ENCODE measurements at regions not wholly inside any gene's neighbourhood (a gene's known extent, or its start where the extent isn't known, plus 50 kb on each side); places are given as distances from the start of the nearest gene placed in this dataset.

- DNase-seq (peak; percentile 5), ATAC-seq (no peak)
- Histone ChIP-seq H2AFZ (ENCODE audit: low read length) (no peak overlapping the region), H3K79me2 (ENCODE audit: low read length) (no peaks in the 10 kb centered on the region), H4K20me1 (ENCODE audit: low read length) (no peaks in the 10 kb centered on the region), H3K4me2 (ENCODE audit: low read length) (no peak overlapping the region), H3K9me2 (replicated peaks; ENCODE audit: low read length) (no peaks in the 10 kb centered on the region), H3K27me3 (ENCODE audit: low read length) (no peaks in the 10 kb centered on the region), H3K36me3 (ENCODE audit: low read depth, low read length) (no peaks in the 10 kb centered on the region), H3K4me1 (ENCODE audit: insufficient read depth, low read length) (no peaks in the 10 kb centered on the region), H3K27ac (ENCODE audit: low read length) (no peak overlapping the region), H3K4me3 (ENCODE audit: low read length) (no peak overlapping the region), H3K9ac (ENCODE audit: low read length) (no peak overlapping the region), H3F3A (ENCODE audit: low read length, unreplicated experiment) (no peaks in the 10 kb centered on the region), H3K9me3 (ENCODE audit: low read length) (no peaks in the 10 kb centered on the region)
- CTCF ChIA-PET = interaction anchor here (0.6 to 0.7 kb wide), 2 partner anchors 168 to 1186 kb away, joined by 3 to 9 read pairs; no protein-coding TSS in a partner anchor
- BruUV-seq (replicated peaks) = no TSS peak
- TF ChIP-seq, protein P1, sequence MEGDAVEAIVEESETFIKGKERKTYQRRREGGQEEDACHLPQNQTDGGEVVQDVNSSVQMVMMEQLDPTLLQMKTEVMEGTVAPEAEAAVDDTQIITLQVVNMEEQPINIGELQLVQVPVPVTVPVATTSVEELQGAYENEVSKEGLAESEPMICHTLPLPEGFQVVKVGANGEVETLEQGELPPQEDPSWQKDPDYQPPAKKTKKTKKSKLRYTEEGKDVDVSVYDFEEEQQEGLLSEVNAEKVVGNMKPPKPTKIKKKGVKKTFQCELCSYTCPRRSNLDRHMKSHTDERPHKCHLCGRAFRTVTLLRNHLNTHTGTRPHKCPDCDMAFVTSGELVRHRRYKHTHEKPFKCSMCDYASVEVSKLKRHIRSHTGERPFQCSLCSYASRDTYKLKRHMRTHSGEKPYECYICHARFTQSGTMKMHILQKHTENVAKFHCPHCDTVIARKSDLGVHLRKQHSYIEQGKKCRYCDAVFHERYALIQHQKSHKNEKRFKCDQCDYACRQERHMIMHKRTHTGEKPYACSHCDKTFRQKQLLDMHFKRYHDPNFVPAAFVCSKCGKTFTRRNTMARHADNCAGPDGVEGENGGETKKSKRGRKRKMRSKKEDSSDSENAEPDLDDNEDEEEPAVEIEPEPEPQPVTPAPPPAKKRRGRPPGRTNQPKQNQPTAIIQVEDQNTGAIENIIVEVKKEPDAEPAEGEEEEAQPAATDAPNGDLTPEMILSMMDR (conservative IDR thresholded peaks at IDR 0.05; ENCODE audit: low read depth, low read length) = peak; percentile 41; the same call in 1 of the 2 replicates
- TF ChIP-seq EZH2phosphoT487 (IDR thresholded peaks at IDR 0.05; ENCODE audit: borderline replicate concordance, low read length) (no peak), EZH2 (IDR thresholded peaks at IDR 0.05; ENCODE audit: low read length, unreplicated experiment) (no peak)
- intact Hi-C loops (cut with micrococcal nuclease) = no loop called here
- POLR2A ChIA-PET (ENCODE audit: unreplicated experiment) = no interaction called here
These were observed 687.2 kb upstream of the KLHL1 start for GRCh38 chr13:70795484-70795883.

- ChIA-PET POLR2A (ENCODE audit: unreplicated experiment) (no interaction called here), CTCF (interaction anchor here (0.7 kb wide), 1 partner anchor 172 kb away, joined by 3 read pairs; no protein-coding TSS in a partner anchor)
- no peak for ATAC-seq
- Histone ChIP-seq H3K4me2 (ENCODE audit: low read length) (no peak overlapping the region), H3K36me3 (ENCODE audit: low read depth, low read length) (no peaks in the 10 kb centered on the region), H3K9ac (ENCODE audit: low read length) (no peak overlapping the region), H2AFZ (ENCODE audit: low read length) (no peak overlapping the region), H3K79me2 (ENCODE audit: low read length) (no peaks in the 10 kb centered on the region), H3K4me1 (ENCODE audit: insufficient read depth, low read length) (no peaks in the 10 kb centered on the region), H3K27me3 (ENCODE audit: low read length) (no peaks in the 10 kb centered on the region), H3F3A (ENCODE audit: low read length, unreplicated experiment) (no peaks in the 10 kb centered on the region), H4K20me1 (ENCODE audit: low read length) (no peaks in the 10 kb centered on the region), H3K4me3 (ENCODE audit: low read length) (no peak overlapping the region), H3K9me3 (ENCODE audit: low read length) (no peaks in the 10 kb centered on the region), H3K27ac (ENCODE audit: low read length) (no peak overlapping the region), H3K9me2 (replicated peaks; ENCODE audit: low read length) (no peaks in the 10 kb centered on the region)
- TF ChIP-seq EZH2 (IDR thresholded peaks at IDR 0.05; ENCODE audit: low read length, unreplicated experiment) = no peak
- no peak for TF ChIP-seq EZH2phosphoT487 (IDR thresholded peaks at IDR 0.05; ENCODE audit: borderline replicate concordance, low read length)
- TF ChIP-seq, protein P1 (conservative IDR thresholded peaks at IDR 0.05; ENCODE audit: low read depth, low read length) = 0 out of 2 replicates have a peak, but pooled peaks have one; percentile 20
- BruUV-seq (replicated peaks) = no TSS peak
- intact Hi-C loops (cut with micrococcal nuclease) = loop anchor here (5.0 kb wide), 1 partner anchor 170 kb away; no protein-coding TSS in a partner anchor
- DNase-seq = peak; percentile 8
These were observed 683.9 kb upstream of the KLHL1 start for GRCh38 chr13:70792121-70792520.

- Histone ChIP-seq H3K27ac (ENCODE audit: low read length) (no peak overlapping the region), H3K4me3 (ENCODE audit: low read length) (no peak overlapping the region), H4K20me1 (ENCODE audit: low read length) (no peaks in the 10 kb centered on the region), H2AFZ (ENCODE audit: low read length) (no peak overlapping the region), H3K4me2 (ENCODE audit: low read length) (no peak overlapping the region), H3K9me2 (replicated peaks; ENCODE audit: low read length) (no peaks in the 10 kb centered on the region), H3K79me2 (ENCODE audit: low read length) (no peaks in the 10 kb centered on the region), H3K9ac (ENCODE audit: low read length) (no peak overlapping the region), H3K9me3 (ENCODE audit: low read length) (no peaks in the 10 kb centered on the region), H3K36me3 (ENCODE audit: low read depth, low read length) (no peaks in the 10 kb centered on the region), H3F3A (ENCODE audit: low read length, unreplicated experiment) (no peaks in the 10 kb centered on the region), H3K27me3 (ENCODE audit: low read length) (no peaks in the 10 kb centered on the region), H3K4me1 (ENCODE audit: insufficient read depth, low read length) (no peaks in the 10 kb centered on the region)
- ATAC-seq (no peak), DNase-seq (no peak)
- POLR2A ChIA-PET (ENCODE audit: unreplicated experiment) = no interaction called here
- intact Hi-C loops (cut with micrococcal nuclease) = loop anchor here (5.0 kb wide), 1 partner anchor 173 kb away; no protein-coding TSS in a partner anchor
- CTCF ChIA-PET = interaction anchor here (0.6 kb wide), 1 partner anchor 195 kb away, joined by 3 read pairs; no protein-coding TSS in a partner anchor
- no TSS peak for BruUV-seq (replicated peaks)
- TF ChIP-seq, protein P1 (conservative IDR thresholded peaks at IDR 0.05; ENCODE audit: low read depth, low read length) = no peak
- no peak for TF ChIP-seq EZH2phosphoT487 (IDR thresholded peaks at IDR 0.05; ENCODE audit: borderline replicate concordance, low read length)
- TF ChIP-seq EZH2 (IDR thresholded peaks at IDR 0.05; ENCODE audit: low read length, unreplicated experiment) = no peak
These were observed 681.5 kb upstream of the KLHL1 start for GRCh38 chr13:70789751-70790150.
